Epithelial cell of esophagus (primary cell): ENCODE measurements at regions not wholly inside any gene's neighbourhood (a gene's known extent, or its start where the extent isn't known, plus 50 kb on each side); places are given as distances from the start of the nearest gene placed in this dataset.

Experiments
- DNase-seq: peaks from one replicate; pipeline ENCODE4 v3.0.0; 2010; ENCODE audit warnings: low read depth
- H3K4me3 ChIP-seq: 2 replicates; pipeline ENCODE4 v1.5.1; 2011; ENCODE audit warnings: mild to moderate bottlenecking, low read length, control low read depth
- TF ChIP-seq, protein P1 (sequence below): IDR thresholded peaks from 2 replicates; pipeline ENCODE4 v1.5.1; 2011; ENCODE audit warnings: low read depth, mild to moderate bottlenecking, low read length, control low read depth, inconsistent platforms; ENCODE audit not compliant: insufficient read depth; ENCODE audit errors: missing control alignments

- no peak for DNase-seq
- TF ChIP-seq, protein P1, sequence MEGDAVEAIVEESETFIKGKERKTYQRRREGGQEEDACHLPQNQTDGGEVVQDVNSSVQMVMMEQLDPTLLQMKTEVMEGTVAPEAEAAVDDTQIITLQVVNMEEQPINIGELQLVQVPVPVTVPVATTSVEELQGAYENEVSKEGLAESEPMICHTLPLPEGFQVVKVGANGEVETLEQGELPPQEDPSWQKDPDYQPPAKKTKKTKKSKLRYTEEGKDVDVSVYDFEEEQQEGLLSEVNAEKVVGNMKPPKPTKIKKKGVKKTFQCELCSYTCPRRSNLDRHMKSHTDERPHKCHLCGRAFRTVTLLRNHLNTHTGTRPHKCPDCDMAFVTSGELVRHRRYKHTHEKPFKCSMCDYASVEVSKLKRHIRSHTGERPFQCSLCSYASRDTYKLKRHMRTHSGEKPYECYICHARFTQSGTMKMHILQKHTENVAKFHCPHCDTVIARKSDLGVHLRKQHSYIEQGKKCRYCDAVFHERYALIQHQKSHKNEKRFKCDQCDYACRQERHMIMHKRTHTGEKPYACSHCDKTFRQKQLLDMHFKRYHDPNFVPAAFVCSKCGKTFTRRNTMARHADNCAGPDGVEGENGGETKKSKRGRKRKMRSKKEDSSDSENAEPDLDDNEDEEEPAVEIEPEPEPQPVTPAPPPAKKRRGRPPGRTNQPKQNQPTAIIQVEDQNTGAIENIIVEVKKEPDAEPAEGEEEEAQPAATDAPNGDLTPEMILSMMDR, result no peak
- no peak overlapping the region for H3K4me3 ChIP-seq
These were observed 175.0 kb downstream of the IRF8 start for GRCh38 chr16:86073763-86074493.

DNA sequence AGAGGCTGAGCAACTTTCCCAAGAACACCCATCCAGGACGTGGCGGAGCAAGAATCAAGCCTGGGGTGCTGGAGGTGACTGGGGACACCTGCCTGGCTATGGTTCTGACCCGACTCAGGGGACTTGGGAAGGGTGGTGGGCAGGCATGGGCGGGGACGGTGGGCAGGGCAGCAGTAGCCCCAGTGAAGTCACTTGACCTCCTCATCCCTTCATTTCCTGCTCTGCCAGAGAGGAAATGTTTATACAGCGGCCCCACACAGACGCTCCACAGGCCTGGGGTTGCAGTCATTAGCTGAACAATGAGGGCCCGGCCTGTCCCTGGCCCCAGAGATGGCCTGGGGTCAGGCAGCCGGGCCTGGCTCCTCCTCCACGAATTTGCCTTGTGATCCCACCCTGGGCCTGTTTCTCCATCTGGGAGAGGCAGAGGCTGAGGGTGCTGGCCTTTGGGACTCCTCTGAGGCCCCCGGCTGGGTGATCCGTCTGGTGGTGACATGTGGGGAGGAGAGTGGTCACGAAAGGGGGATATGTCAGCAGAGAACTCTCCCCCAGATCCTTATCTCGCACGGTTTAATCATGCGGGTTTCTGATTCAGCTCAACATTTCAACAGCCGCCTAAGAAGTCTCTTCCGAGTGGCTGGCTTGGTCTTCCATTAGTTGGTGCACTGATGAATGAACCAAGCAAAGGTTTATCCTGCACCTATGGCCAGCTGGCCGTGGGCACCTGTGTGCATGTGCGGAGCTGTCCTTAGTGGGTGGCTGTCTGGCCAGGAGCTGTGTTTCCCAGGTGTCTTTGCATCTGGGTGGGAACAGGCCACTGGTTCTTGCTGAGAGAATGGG is 175.9 kb downstream of the IRF8 start:
- H3K4me3 ChIP-seq, result no peak overlapping the region
- TF ChIP-seq, protein P1, result no peak
- DNase-seq, result no peak

GRCh38 chr16:86075488-86075785 is 176.5 kb downstream of the IRF8 start:
- DNase-seq, result no peak

DNA sequence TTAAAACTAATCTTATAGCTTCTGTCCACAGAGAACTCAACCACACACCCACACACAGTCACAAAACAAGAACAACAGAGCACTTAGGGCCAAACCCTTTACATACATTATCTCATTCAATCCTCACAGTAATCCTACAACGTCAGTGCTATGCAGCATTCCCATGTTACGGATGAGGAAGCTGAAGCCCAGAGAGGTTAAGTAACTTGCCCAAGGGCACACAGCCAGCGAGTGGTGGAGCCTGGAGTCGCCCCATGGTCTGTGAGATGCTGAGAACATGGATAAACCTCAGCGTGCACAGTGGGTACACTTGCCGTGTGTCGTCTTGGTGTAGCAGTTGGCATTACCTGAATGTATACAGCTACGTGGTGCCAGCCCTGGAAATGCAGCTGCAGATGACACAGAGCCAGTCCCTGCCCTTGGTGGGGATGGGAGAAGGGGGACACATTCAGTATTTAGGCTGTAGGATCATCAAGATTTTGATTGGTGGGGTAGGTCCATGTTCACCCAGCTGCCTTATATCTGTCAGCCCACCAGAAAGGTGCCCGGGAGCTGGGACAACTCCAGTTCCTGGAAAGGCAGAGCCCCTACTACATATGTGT is 177.0 kb downstream of the IRF8 start:
- TF ChIP-seq, protein P1, result no peak
- DNase-seq, result no peak
- H3K4me3 ChIP-seq, result no peak overlapping the region

More at GRCh38 chr16:86075488-86075785, 176.5 kb downstream of the IRF8 start:
- H3K4me3 ChIP-seq, result no peak overlapping the region
- TF ChIP-seq, protein P1, result no peak

DNA sequence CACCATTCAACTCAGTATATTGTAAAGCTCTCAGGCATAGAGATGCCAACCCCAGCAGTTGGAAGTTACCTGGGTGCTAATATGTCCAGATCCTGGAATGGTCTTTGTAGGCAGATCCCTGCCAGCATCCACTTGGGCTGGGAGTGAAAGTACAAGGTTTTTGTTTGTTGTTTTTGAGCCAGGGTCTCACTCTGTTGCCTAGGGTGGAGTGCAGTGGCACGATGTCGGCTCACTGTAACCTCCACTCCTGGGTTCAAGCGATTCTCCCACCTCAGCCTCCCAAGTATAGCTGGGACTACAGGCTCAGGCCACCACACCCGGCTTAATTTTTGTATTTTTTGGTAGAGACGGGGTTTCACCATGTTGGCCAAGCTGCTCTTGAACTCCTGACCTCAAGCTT is 177.6 kb downstream of the IRF8 start:
- TF ChIP-seq, protein P1, result no peak
- no peak for DNase-seq
- no peak overlapping the region for H3K4me3 ChIP-seq

DNA sequence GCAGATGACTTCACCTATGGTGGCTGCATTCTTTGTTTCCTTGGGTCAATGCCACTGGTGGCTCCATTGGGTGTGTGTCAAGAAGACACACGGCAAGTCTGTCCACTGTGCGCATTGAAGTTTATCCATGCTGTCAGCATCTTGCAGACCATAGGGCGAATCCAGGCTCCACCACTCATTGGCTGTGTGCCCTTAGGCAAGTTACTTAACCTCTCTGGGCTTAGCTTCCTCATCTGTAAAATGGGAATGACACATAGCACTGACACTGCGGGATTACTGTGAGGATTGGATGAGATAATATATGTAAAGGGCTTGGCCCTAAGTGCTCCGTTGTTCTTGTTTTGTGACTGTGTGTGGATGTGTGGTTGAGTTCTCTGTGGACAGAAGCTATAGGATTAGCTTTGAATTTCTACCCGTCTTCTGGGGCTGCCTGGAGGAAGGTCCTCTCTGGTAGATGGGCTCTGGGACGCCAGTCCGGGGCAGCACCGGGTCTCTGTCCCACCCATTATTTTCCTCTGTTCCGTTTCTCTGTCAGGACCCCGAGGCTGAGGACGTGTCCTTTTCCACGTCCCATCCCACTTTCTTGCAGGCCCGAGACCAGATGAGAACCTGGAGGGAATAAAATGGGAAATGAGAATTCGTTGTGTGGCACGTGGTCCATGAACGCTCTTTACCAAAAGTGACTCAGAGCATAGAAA is 178.4 kb downstream of the IRF8 start:
- no peak for DNase-seq
- no peak overlapping the region for H3K4me3 ChIP-seq
- TF ChIP-seq, protein P1, result no peak
